HFFc6 (cell line): ENCODE measurements at regions not wholly inside any gene's neighbourhood (a gene's known extent, or its start where the extent isn't known, plus 50 kb on each side); places are given as distances from the start of the nearest gene placed in this dataset.

Experiments used
- DNase-seq: peaks from one replicate; pipeline ENCODE4 v3.0.0-alpha.2; 2018
- H3K27ac Mint-ChIP-seq: 2 replicates; pipeline ENCODE4 v1.8.0; 2020; ENCODE audit warnings: mild to moderate bottlenecking, mixed read lengths
- H3K27me3 Mint-ChIP-seq: 2 replicates; pipeline ENCODE4 v1.8.0; 2021; ENCODE audit warnings: mild to moderate bottlenecking, moderate library complexity, mixed read lengths; ENCODE audit not compliant: insufficient read depth
- H3K36me3 Mint-ChIP-seq: 2 replicates; pipeline ENCODE4 v1.8.0; 2021; ENCODE audit warnings: low read depth, mixed read lengths
- H3K4me1 Mint-ChIP-seq: 2 replicates; pipeline ENCODE4 v1.8.0; 2020; ENCODE audit warnings: low read depth, mixed read lengths
- H3K4me3 Mint-ChIP-seq: 2 replicates; pipeline ENCODE4 v1.8.0; 2020; ENCODE audit warnings: mild to moderate bottlenecking, moderate library complexity, mixed read lengths
- H3K9me3 Mint-ChIP-seq: 2 replicates; pipeline ENCODE4 v1.8.0; 2020; ENCODE audit warnings: mild to moderate bottlenecking, mixed read lengths
- CTCF ChIP-seq: fragments of 200-600 bp; sonication (generic); IDR thresholded peaks from 2 replicates; pipeline ENCODE4 v1.5.0; 2021; ENCODE audit warnings: antibody characterized with exemption, mild to moderate bottlenecking

- no peaks in the 10 kb centered on the region for H3K27me3 Mint-ChIP-seq
- DNase-seq: no peak
- no peak for TF ChIP-seq CTCF
- H3K4me1 Mint-ChIP-seq: peaks cover 6% of the 10 kb centered on the region; the same call in 1 of the 2 replicates
- H3K9me3 Mint-ChIP-seq: peaks cover 17% of the 10 kb centered on the region
- H3K36me3 Mint-ChIP-seq: peaks cover 5% of the 10 kb centered on the region; the same call in 1 of the 2 replicates
- no peak overlapping the region for H3K4me3 Mint-ChIP-seq
- H3K27ac Mint-ChIP-seq: no peak overlapping the region
Observed at GRCh38 chr1:239672256-239672655, 285.9 kb downstream of the CHRM3 start.

GRCh38 chr1:239675735-239676134, 289.4 kb downstream of the CHRM3 start:
- Mint-ChIP-seq H3K9me3 (peaks cover 20% of the 10 kb centered on the region), H3K27ac (no peak overlapping the region), H3K4me3 (no peak overlapping the region), H3K36me3 (peaks cover 14% of the 10 kb centered on the region), H3K4me1 (peaks cover 17% of the 10 kb centered on the region; the same call in 1 of the 2 replicates), H3K27me3 (no peaks in the 10 kb centered on the region)
- no peak for DNase-seq
- no peak for TF ChIP-seq CTCF

DNA sequence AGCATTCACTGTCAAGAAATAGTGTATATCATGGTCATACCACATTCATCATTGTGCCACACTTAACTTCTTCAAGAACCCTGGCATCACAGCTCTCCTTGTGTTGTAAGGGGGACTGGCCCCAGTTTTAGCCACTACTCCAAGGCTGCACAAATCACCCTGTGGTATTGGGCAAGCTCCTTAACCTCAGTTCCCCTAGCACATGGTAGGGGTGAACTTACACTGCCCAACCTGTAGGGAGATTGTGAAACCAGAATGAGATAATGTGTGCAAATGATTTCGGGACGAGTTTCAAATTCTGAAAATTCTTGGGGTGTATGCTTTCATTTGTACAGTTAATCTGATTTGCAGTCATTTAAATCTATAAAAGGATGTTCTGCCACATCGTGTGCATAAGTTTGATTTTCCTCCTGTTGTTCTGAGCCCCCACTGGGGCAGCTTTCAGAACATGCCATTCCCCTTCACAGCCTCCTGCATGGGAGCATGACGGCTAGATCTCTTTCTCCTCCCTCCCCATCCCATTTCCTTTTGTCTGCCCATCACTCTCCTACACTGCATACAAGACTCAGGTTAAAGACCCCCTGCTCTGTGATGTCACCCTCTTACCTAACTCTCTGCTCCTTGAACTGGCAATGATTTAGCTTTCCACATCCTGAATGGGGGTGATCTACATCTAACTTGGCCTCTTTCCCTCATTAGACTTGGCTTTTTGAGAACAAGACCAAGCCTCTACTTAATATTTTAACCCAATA, 290.3 kb downstream of the CHRM3 start:
- 0 out of 2 replicates have a peak, but pooled peaks have one; percentile 13 for TF ChIP-seq CTCF
- H3K9me3 Mint-ChIP-seq: peaks cover 23% of the 10 kb centered on the region
- H3K4me3 Mint-ChIP-seq: no peak overlapping the region; the same call in 1 of the 2 replicates
- peaks cover 17% of the 10 kb centered on the region; the same call in 1 of the 2 replicates for H3K4me1 Mint-ChIP-seq
- no peak for DNase-seq
- H3K27me3 Mint-ChIP-seq: no peaks in the 10 kb centered on the region
- H3K36me3 Mint-ChIP-seq: peaks cover 14% of the 10 kb centered on the region
- H3K27ac Mint-ChIP-seq: peak overlapping the region; percentile 51; the same call in 1 of the 2 replicates

DNA sequence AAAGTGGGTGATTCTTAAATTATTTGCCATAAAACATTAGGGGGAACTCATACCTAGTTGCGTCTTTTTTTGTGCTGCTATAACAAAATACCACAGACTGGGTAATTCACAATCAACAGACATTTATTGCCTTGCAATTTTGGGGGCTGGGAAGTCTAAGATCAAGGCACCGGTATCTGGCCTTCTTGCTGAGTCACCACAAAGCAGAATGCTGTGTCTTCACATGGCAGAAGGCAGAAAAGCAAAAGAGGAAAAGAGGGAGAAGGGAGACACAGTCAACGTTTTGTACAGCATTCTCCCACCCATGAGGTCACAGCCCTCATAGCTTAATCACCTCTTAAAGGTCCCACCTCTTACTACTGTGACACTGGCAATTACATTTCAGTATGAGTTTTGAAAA, 291.0 kb downstream of the CHRM3 start:
- no peak for TF ChIP-seq CTCF
- peak; percentile 1 for DNase-seq
- Mint-ChIP-seq H3K36me3 (peaks cover 14% of the 10 kb centered on the region), H3K4me3 (no peak overlapping the region), H3K4me1 (peaks cover 17% of the 10 kb centered on the region; the same call in 1 of the 2 replicates), H3K27ac (peak overlapping the region; percentile 51; the same call in 1 of the 2 replicates), H3K9me3 (peaks cover 23% of the 10 kb centered on the region), H3K27me3 (no peaks in the 10 kb centered on the region)

GRCh38 chr1:239678181-239678580, 291.8 kb downstream of the CHRM3 start:
- Mint-ChIP-seq H3K27me3 (no peaks in the 10 kb centered on the region), H3K9me3 (peaks cover 23% of the 10 kb centered on the region), H3K4me1 (peaks cover 17% of the 10 kb centered on the region; the same call in 1 of the 2 replicates), H3K36me3 (peaks cover 14% of the 10 kb centered on the region), H3K4me3 (no peak overlapping the region), H3K27ac (no peak overlapping the region; the same call in 1 of the 2 replicates)
- no peak for TF ChIP-seq CTCF
- peak; percentile 9 for DNase-seq
